Spleen (tissue), 7 donors: ENCODE measurements at regions not wholly inside any gene's neighbourhood (a gene's known extent, or its start where the extent isn't known, plus 50 kb on each side); places are given as distances from the start of the nearest gene placed in this dataset.

Experiments
- POLR2A ChIP-seq, 3 donors: fragments of 450-650 bp; IDR thresholded peaks; one replicate each; pipeline ENCODE4 v1.5.1; 2017; ENCODE audit warnings: antibody characterized with exemption in 3 of 3, mild to moderate bottlenecking in 1 of 3
- TF ChIP-seq, protein P1 (sequence below), 11 experiments: fragments of 200-600 bp in 7 of 11; fragments of 450-650 bp in 4 of 11; sonication (generic) in 4 of 11; IDR thresholded peaks in 8 of 11; conservative IDR thresholded peaks in 3 of 11; 1 replicate in 7 of 11; 2 replicates in 4 of 11; pipeline versions ENCODE4 v1.4.0 to v1.8.0; 2016 to 2021; ENCODE audit warnings: antibody characterized with exemption in 11 of 11, inconsistent platforms in 4 of 11, mild to moderate bottlenecking in 1 of 11
- donor health status: DM: no; HTN: no; CAD: no; lungs with moderate emphysema.
- donor health status: DM: no; HTN: no; CAD: no.
- donor health status: DM: no; HTN: no; CAD: no.

DNA sequence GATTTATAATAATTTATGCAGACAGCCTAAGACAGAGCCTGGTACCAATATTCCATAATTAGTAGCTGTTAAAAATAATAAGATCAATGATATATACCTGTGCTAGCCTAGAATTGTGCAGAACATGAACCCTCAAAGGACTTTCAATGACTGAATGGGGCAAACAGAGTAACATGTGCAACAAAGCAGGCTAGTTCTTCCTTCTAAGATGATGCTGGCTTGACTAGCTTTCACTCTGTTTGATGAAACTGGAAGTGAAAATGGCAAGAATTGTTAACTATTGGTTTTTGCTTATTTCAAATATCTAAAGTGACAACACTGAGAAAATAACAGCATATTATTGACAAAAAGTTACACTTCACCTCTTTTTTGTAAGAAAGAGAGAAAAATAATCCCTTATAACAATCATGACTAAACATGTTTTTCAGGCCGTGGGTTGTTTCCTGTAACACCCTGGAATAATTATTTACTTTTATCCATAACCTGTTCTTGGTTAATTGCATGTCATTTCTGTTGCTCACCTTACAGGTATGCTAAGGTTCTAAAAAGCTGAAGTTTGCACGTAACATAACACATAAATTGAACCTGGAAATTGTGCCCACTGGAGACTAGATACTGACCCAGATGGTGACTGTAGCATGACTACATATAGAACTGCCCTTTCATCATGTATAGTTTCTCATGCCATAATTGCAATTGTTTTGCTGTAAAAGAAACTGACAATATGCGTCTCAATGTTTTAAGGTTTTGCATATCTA, 108.7 kb downstream of the C18orf54 start:
- no peak for TF ChIP-seq POLR2A (IDR thresholded peaks at IDR 0.05)
- TF ChIP-seq, protein P1, sequence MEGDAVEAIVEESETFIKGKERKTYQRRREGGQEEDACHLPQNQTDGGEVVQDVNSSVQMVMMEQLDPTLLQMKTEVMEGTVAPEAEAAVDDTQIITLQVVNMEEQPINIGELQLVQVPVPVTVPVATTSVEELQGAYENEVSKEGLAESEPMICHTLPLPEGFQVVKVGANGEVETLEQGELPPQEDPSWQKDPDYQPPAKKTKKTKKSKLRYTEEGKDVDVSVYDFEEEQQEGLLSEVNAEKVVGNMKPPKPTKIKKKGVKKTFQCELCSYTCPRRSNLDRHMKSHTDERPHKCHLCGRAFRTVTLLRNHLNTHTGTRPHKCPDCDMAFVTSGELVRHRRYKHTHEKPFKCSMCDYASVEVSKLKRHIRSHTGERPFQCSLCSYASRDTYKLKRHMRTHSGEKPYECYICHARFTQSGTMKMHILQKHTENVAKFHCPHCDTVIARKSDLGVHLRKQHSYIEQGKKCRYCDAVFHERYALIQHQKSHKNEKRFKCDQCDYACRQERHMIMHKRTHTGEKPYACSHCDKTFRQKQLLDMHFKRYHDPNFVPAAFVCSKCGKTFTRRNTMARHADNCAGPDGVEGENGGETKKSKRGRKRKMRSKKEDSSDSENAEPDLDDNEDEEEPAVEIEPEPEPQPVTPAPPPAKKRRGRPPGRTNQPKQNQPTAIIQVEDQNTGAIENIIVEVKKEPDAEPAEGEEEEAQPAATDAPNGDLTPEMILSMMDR (IDR thresholded peaks at IDR 0.05 in 8 of 11, conservative IDR thresholded peaks at IDR 0.05 in 3 of 11), result no peak
